ENCODE measurements at regions not wholly inside any gene's neighbourhood (a gene's known extent, or its start where the extent isn't known, plus 50 kb on each side); places are given as distances from the start of the nearest gene placed in this dataset.
"Not testable (repeated sequence)": the region's sequence is repeated elsewhere in the genome, so short reads cannot be mapped to it uniquely, and the experiment has no call there.

- DNase-seq (ENCODE audit: low read depth in 2 of 2), result no peak
These were observed 118.9 kb upstream of the CAB39 start for GRCh38 chr2:230593765-230594164.

GRCh38 chr2:230594286-230594840 is 118.3 kb upstream of the CAB39 start:
- no peak for DNase-seq (ENCODE audit: low read depth in 2 of 2)

GRCh38 chr2:230599853-230600252 is 112.8 kb upstream of the CAB39 start:
- DNase-seq (ENCODE audit: low read depth in 2 of 2), result no peak

GRCh38 chr2:230600285-230600684 is 112.4 kb upstream of the CAB39 start:
- no peak for DNase-seq (ENCODE audit: low read depth in 2 of 2)

GRCh38 chr2:230600881-230601280 is 111.8 kb upstream of the CAB39 start:
- no peak for DNase-seq (ENCODE audit: low read depth in 2 of 2)

- no peak for DNase-seq (ENCODE audit: low read depth in 2 of 2)
These were observed 111.1 kb upstream of the CAB39 start for GRCh38 chr2:230601510-230601909.

GRCh38 chr2:230602562-230603230 is 109.9 kb upstream of the CAB39 start:
- peak; percentile 24 to 55 for DNase-seq (ENCODE audit: low read depth in 2 of 2)

- not testable (repeated sequence) for DNase-seq (ENCODE audit: low read depth in 2 of 2)
These were observed 109.3 kb upstream of the CAB39 start for GRCh38 chr2:230603317-230603716.

GRCh38 chr2:230604158-230604557 is 108.5 kb upstream of the CAB39 start:
- not testable (repeated sequence) for DNase-seq (ENCODE audit: low read depth in 2 of 2)

- DNase-seq (ENCODE audit: low read depth in 2 of 2), result no peak
These were observed 98.6 kb upstream of the CAB39 start for GRCh38 chr2:230614040-230614439.

- peak; percentile 36 to 42 for DNase-seq (ENCODE audit: low read depth in 2 of 2)
These were observed 97.7 kb upstream of the CAB39 start for GRCh38 chr2:230614913-230615332.

- not testable (repeated sequence) for DNase-seq (ENCODE audit: low read depth in 2 of 2)
These were observed 95.4 kb upstream of the CAB39 start for GRCh38 chr2:230617256-230617706.

GRCh38 chr2:230619491-230619890 is 93.2 kb upstream of the CAB39 start:
- DNase-seq (ENCODE audit: low read depth in 2 of 2), result no peak

- not testable (repeated sequence) for DNase-seq (ENCODE audit: low read depth in 2 of 2)
These were observed 87.4 kb upstream of the CAB39 start for GRCh38 chr2:230625220-230625619.

- DNase-seq (ENCODE audit: low read depth in 2 of 2), result not testable (repeated sequence)
These were observed 85.6 kb upstream of the CAB39 start for GRCh38 chr2:230627091-230627490.

GRCh38 chr2:230627806-230628724 is 84.6 kb upstream of the CAB39 start:
- DNase-seq (ENCODE audit: low read depth in 2 of 2), result no peak

GRCh38 chr2:230631470-230631869 is 81.2 kb upstream of the CAB39 start:
- DNase-seq (ENCODE audit: low read depth in 2 of 2), result no peak

- DNase-seq (ENCODE audit: low read depth in 2 of 2), result no peak
These were observed 78.5 kb upstream of the CAB39 start for GRCh38 chr2:230634146-230634545.

GRCh38 chr2:230634721-230635313 is 77.8 kb upstream of the CAB39 start:
- not testable (repeated sequence) for DNase-seq (ENCODE audit: low read depth in 2 of 2)

- no peak for DNase-seq (ENCODE audit: low read depth in 2 of 2)
These were observed 75.9 kb upstream of the CAB39 start for GRCh38 chr2:230636684-230637271.

GRCh38 chr2:230637486-230637885 is 75.2 kb upstream of the CAB39 start:
- DNase-seq (ENCODE audit: low read depth in 2 of 2), result not testable (repeated sequence)

All from stimulated activated CD4-positive, alpha-beta T cell treated with anti-CD3 and anti-CD28 coated beads, Interleukin-1b, Interleukin-23, amount 100 ng/mL, for 4 hours (primary cell).